HEK293 (cell line): ENCODE measurements at regions not wholly inside any gene's neighbourhood (a gene's known extent, or its start where the extent isn't known, plus 50 kb on each side); places are given as distances from the start of the nearest gene placed in this dataset.

Source experiments
- CTCF ChIP-seq: fragments of 450-650 bp; formaldehyde crosslinking; IDR thresholded peaks from 2 replicates; pipeline ENCODE4 v1.5.1; 2016; ENCODE audit warnings: missing biosample characterization, missing genetic modification characterization
- RBAK ChIP-seq: fragments of 450-650 bp; formaldehyde crosslinking; IDR thresholded peaks from 2 replicates; pipeline ENCODE4 v1.5.1; 2016; ENCODE audit warnings: missing biosample characterization, missing genetic modification characterization
- ZBTB8A ChIP-seq: fragments of 450-650 bp; formaldehyde crosslinking; IDR thresholded peaks from 2 replicates; pipeline ENCODE4 v1.5.1; 2016; ENCODE audit warnings: missing biosample characterization, missing genetic modification characterization
- ZFHX2 ChIP-seq: fragments of 450-650 bp; formaldehyde crosslinking; conservative IDR thresholded peaks from 2 replicates; pipeline ENCODE4 v1.5.1; 2016; ENCODE audit warnings: missing biosample characterization, missing genetic modification characterization
- ZNF114 ChIP-seq: fragments of 450-650 bp; formaldehyde crosslinking; IDR thresholded peaks from 2 replicates; pipeline ENCODE4 v1.5.0; 2017; ENCODE audit warnings: missing biosample characterization, missing genetic modification characterization
- ZNF239 ChIP-seq: fragments of 450-650 bp; formaldehyde crosslinking; IDR thresholded peaks from 2 replicates; pipeline ENCODE4 v1.5.1; 2016; ENCODE audit warnings: missing biosample characterization, missing genetic modification characterization
- ZNF423 ChIP-seq: fragments of 450-650 bp; formaldehyde crosslinking; IDR thresholded peaks from 2 replicates; pipeline ENCODE4 v1.5.1; 2016; ENCODE audit warnings: missing biosample characterization, missing genetic modification characterization
- ZNF433 ChIP-seq: fragments of 450-650 bp; formaldehyde crosslinking; IDR thresholded peaks from 2 replicates; pipeline ENCODE4 v1.5.1; 2016; ENCODE audit warnings: missing biosample characterization, missing genetic modification characterization, low read depth
- ZNF530 ChIP-seq: fragments of 450-650 bp; formaldehyde crosslinking; IDR thresholded peaks from 2 replicates; pipeline ENCODE4 v1.5.1; 2016; ENCODE audit warnings: low read depth, missing biosample characterization, missing genetic modification characterization

GRCh38 chr12:91672130-91672529, 473.5 kb downstream of the BTG1 start:
- TF ChIP-seq CTCF (tag by site-specific recombination): no peak
- TF ChIP-seq ZNF423: no peak
- TF ChIP-seq RBAK (tag by site-specific recombination): no peak
- TF ChIP-seq ZNF239 (tag by site-specific recombination): no peak
- TF ChIP-seq ZNF530: no peak
- TF ChIP-seq ZBTB8A (tag by site-specific recombination): no peak
- no peak for TF ChIP-seq ZFHX2 (tag by site-specific recombination)
- TF ChIP-seq ZNF114 (tag by site-specific recombination): no peak
- TF ChIP-seq ZNF433 (tag by site-specific recombination): no peak
